ENCODE measurements at regions not wholly inside any gene's neighbourhood (a gene's known extent, or its start where the extent isn't known, plus 50 kb on each side); places are given as distances from the start of the nearest gene placed in this dataset.

GRCh38 chr6:113481910-113482309 lies 375.2 kb upstream of the MARCKS start:
- H3K27me3 ChIP-seq = no peaks in the 10 kb centered on the region
- H3K36me3 ChIP-seq = no peaks in the 10 kb centered on the region
- DNase-seq = no peak
- H3K27ac ChIP-seq = no peak overlapping the region
- intact Hi-C loops (cut with DNase I) = no loop called here
- no peak overlapping the region for H3K4me3 ChIP-seq
- no peaks in the 10 kb centered on the region for H3K9me3 ChIP-seq
- no peak for TF ChIP-seq EP300 (IDR thresholded peaks at IDR 0.05)
- no peak for TF ChIP-seq POLR2A (IDR thresholded peaks at IDR 0.05)
- TF ChIP-seq CTCF (IDR thresholded peaks at IDR 0.05) = no peak
- H3K4me1 ChIP-seq (ENCODE audit: insufficient read depth) = no peaks in the 10 kb centered on the region

GRCh38 chr6:113482771-113483170 lies 374.4 kb upstream of the MARCKS start:
- Histone ChIP-seq H3K27ac (no peak overlapping the region), H3K27me3 (no peaks in the 10 kb centered on the region), H3K9me3 (no peaks in the 10 kb centered on the region), H3K4me1 (ENCODE audit: insufficient read depth) (no peaks in the 10 kb centered on the region), H3K4me3 (no peak overlapping the region), H3K36me3 (no peaks in the 10 kb centered on the region)
- no peak for DNase-seq
- intact Hi-C loops (cut with DNase I) = no loop called here
- TF ChIP-seq CTCF (IDR thresholded peaks at IDR 0.05) = no peak
- TF ChIP-seq EP300 (IDR thresholded peaks at IDR 0.05) = no peak
- no peak for TF ChIP-seq POLR2A (IDR thresholded peaks at IDR 0.05)
- 39 to 52% (median 49%) methylated on average over 3 of the region's 3 CpGs for WGBS, 3 donors

DNA sequence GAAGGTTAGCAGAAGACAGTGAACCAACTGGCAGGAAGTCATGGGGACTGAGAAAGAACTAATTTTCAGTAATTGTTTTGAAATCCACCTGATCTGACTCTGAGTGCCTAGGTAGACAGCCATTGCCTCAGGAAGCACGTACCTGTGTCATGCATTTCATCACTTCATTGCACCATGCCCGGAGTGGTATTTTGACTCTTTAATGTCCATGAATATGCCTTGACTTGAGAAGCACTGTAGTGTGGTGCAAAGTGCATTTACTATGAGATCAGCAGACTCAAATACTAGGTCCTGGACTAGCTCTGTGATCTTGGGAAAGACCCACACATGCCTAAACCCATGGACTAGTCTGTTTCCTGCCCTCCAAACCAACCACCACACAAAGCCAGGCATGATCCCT lies 370.9 kb upstream of the MARCKS start:
- intact Hi-C loops (cut with DNase I) = no loop called here
- WGBS, 3 donors = 69 to 84% (median 75%) methylated on average over 2 of the region's 2 CpGs
- H3K4me1 ChIP-seq (ENCODE audit: insufficient read depth) = no peaks in the 10 kb centered on the region
- DNase-seq = no peak
- no peak overlapping the region for H3K4me3 ChIP-seq
- H3K36me3 ChIP-seq = no peaks in the 10 kb centered on the region
- H3K27ac ChIP-seq = no peak overlapping the region
- H3K9me3 ChIP-seq = no peaks in the 10 kb centered on the region
- no peaks in the 10 kb centered on the region for H3K27me3 ChIP-seq
- no peak for TF ChIP-seq CTCF (IDR thresholded peaks at IDR 0.05)
- no peak for TF ChIP-seq POLR2A (IDR thresholded peaks at IDR 0.05)
- no peak for TF ChIP-seq EP300 (IDR thresholded peaks at IDR 0.05)

GRCh38 chr6:113487489-113488058 lies 369.6 kb upstream of the MARCKS start:
- TF ChIP-seq CTCF (IDR thresholded peaks at IDR 0.05) = no peak
- TF ChIP-seq EP300 (IDR thresholded peaks at IDR 0.05) = no peak
- no peak for TF ChIP-seq POLR2A (IDR thresholded peaks at IDR 0.05)
- intact Hi-C loops (cut with DNase I) = no loop called here
- DNase-seq = no peak
- no peaks in the 10 kb centered on the region for H3K36me3 ChIP-seq
- no peaks in the 10 kb centered on the region for H3K4me1 ChIP-seq (ENCODE audit: insufficient read depth)
- no peaks in the 10 kb centered on the region for H3K9me3 ChIP-seq
- no peak overlapping the region for H3K27ac ChIP-seq
- 80 to 90% (median 86%) methylated on average over 2 of the region's 2 CpGs for WGBS, 3 donors
- H3K4me3 ChIP-seq = no peak overlapping the region
- H3K27me3 ChIP-seq = no peaks in the 10 kb centered on the region

Data from ovary (tissue), 7 donors.